ENCODE measurements at regions not wholly inside any gene's neighbourhood (a gene's known extent, or its start where the extent isn't known, plus 50 kb on each side); places are given as distances from the start of the nearest gene placed in this dataset.

DNA sequence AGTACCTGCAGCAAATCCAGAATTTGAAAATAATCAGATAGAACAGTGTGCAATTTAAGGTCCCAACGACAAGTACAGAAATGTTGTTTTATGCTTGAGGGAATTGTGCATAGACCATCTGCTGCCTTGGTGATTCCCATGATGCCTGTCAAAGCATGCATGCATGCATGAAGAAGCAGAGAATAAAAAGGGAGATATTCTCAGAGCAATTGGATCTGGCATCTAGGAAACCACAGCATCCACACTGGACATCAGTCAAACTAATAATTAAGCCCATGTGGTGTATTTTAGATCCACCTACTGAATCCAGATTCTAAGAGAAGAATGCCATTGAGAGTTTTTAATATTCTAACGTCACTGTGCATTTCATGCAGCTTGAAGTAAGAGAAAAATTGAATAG, 361.2 kb downstream of the FSIP2 start:
- TF ChIP-seq POLR2A (IDR thresholded peaks at IDR 0.05) (no peak), EP300 (IDR thresholded peaks at IDR 0.05) (no peak)
- TF ChIP-seq, protein P1, sequence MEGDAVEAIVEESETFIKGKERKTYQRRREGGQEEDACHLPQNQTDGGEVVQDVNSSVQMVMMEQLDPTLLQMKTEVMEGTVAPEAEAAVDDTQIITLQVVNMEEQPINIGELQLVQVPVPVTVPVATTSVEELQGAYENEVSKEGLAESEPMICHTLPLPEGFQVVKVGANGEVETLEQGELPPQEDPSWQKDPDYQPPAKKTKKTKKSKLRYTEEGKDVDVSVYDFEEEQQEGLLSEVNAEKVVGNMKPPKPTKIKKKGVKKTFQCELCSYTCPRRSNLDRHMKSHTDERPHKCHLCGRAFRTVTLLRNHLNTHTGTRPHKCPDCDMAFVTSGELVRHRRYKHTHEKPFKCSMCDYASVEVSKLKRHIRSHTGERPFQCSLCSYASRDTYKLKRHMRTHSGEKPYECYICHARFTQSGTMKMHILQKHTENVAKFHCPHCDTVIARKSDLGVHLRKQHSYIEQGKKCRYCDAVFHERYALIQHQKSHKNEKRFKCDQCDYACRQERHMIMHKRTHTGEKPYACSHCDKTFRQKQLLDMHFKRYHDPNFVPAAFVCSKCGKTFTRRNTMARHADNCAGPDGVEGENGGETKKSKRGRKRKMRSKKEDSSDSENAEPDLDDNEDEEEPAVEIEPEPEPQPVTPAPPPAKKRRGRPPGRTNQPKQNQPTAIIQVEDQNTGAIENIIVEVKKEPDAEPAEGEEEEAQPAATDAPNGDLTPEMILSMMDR (IDR thresholded peaks at IDR 0.05) = no peak
